Psoas muscle (tissue), 7 donors: ENCODE measurements at regions not wholly inside any gene's neighbourhood (a gene's known extent, or its start where the extent isn't known, plus 50 kb on each side); places are given as distances from the start of the nearest gene placed in this dataset.

ENCODE experiments used
- ATAC-seq, 4 donors: fragments of 200-7000 bp; cut with Tn5 transposase; one replicate each; pipeline ENCODE4 v1.9.1; 2020; ENCODE audit warnings: moderate library complexity in 3 of 4, mild to moderate bottlenecking in 2 of 4
- DNase-seq, 2 donors: peaks; one replicate each; pipeline ENCODE4 v3.0.0-alpha.2; 2020
- H3K27ac ChIP-seq: fragments of 200-600 bp; one replicate; pipeline ENCODE4 v1.8.0; 2022
- H3K27me3 ChIP-seq, 3 donors: fragments of 200-600 bp in 1 of 3; one replicate each; pipeline versions ENCODE4 v1.6.1 to v1.8.0; 2013 to 2022; ENCODE audit warnings: low read length in 2 of 3, mild to moderate bottlenecking in 2 of 3, moderate library complexity in 1 of 3; ENCODE audit not compliant: insufficient read depth in 3 of 3
- H3K36me3 ChIP-seq, 2 donors: fragments of 200-600 bp in 1 of 2; one replicate each; pipeline versions ENCODE4 v1.6.1 to v1.8.0; 2013 to 2022; ENCODE audit warnings: low read depth in 1 of 2, mild to moderate bottlenecking in 1 of 2, moderate library complexity in 1 of 2; ENCODE audit not compliant: insufficient read depth in 1 of 2
- H3K4me1 ChIP-seq: fragments of 200-600 bp; one replicate; pipeline ENCODE4 v1.8.0; 2022
- H3K4me3 ChIP-seq: fragments of 200-600 bp; one replicate; pipeline ENCODE4 v1.8.0; 2022; ENCODE audit warnings: mild to moderate bottlenecking
- H3K9me3 ChIP-seq: fragments of 200-600 bp; one replicate; pipeline ENCODE4 v1.8.0; 2022
- CTCF ChIP-seq: fragments of 200-600 bp; IDR thresholded peaks from one replicate; pipeline ENCODE4 v1.8.0; 2022; ENCODE audit warnings: antibody characterized with exemption
- WGBS, 3 donors: extraction: QIAGEN DNeasy Blood & Tissue Kit; methylation state at CpG; one replicate each; pipeline versions ENCODE4 v1.1.6 to v1.1.7; 2013; 5-methylcytosine and 5-hydroxymethylcytosine counted together
- intact Hi-C, 2 donors: fragments of 100-400 bp; cut with DNase I; formaldehyde crosslinking; loops; one replicate each; pipeline versions ENCODE4 v1.11.0 to v1.14.2; 2022
- donor health status: healthy with polysubstance abuse.
- donor health status: DM: no; HTN: no; CAD: no; lungs with moderate emphysema.
- donor health status: Bipolar disorder and iron deficiency.
- donor health status: healthy.
- donor health status: DM: yes; HTN: yes; CAD: no.
- donor health status: DM: no; HTN: no; CAD: no.
- donor health status: DM: yes; HTN: yes; CAD: no.

- Histone ChIP-seq H3K9me3 (no peaks in the 10 kb centered on the region), H3K27me3 (peaks cover 0 to 10% (median 0%) of the 10 kb centered on the region in 3 donors), H3K4me1 (no peaks in the 10 kb centered on the region), H3K4me3 (no peak overlapping the region), H3K27ac (no peak overlapping the region), H3K36me3 (no peaks in the 10 kb centered on the region)
- no peak for TF ChIP-seq CTCF
- intact Hi-C loops, result no loop called here
- WGBS, 3 donors, result 87 to 95% (median 94%) methylated on average over 5 of the region's 5 CpGs
- ATAC-seq, result no peak
- DNase-seq, result no peak
Measured at GRCh38 chr1:47550929-47551328, 113.1 kb downstream of the FOXD2 start.

DNA sequence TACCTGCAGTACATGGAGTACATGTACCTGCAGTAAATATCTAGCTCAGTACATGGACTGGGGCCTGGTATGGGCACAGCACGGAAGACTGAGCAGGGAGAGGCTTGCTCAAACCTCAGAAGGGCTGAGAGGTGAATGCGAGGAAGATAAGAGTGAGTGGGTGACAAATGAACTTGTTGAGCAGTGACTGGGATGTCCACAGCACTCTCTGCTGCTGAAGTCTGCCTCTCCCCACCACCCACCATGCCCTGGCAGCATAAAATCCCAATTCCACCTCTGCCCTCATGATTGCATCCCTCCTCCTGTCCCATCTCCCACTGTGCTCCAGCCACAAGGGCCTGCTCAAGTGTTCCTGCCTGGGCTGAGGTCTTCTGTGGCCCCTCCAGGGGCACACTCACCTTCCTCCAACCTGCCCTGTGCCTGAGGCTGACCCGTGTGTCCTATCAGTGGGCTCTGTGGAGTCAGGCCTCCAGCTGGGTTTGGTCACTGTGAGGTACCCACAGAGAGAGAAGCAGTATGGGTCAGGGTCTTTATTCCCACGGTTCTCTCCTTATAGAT lies 114.2 kb downstream of the FOXD2 start:
- DNase-seq (no peak), ATAC-seq (no peak)
- Histone ChIP-seq H3K9me3 (no peaks in the 10 kb centered on the region), H3K36me3 (no peaks in the 10 kb centered on the region), H3K27ac (no peak overlapping the region), H3K4me3 (no peak overlapping the region), H3K27me3 (peaks cover 0 to 13% (median 2%) of the 10 kb centered on the region in 3 donors), H3K4me1 (no peaks in the 10 kb centered on the region)
- no peak for TF ChIP-seq CTCF
- intact Hi-C loops, result no loop called here
- 81 to 82% (median 82%) methylated on average over 4 of the region's 4 CpGs for WGBS, 3 donors

DNA sequence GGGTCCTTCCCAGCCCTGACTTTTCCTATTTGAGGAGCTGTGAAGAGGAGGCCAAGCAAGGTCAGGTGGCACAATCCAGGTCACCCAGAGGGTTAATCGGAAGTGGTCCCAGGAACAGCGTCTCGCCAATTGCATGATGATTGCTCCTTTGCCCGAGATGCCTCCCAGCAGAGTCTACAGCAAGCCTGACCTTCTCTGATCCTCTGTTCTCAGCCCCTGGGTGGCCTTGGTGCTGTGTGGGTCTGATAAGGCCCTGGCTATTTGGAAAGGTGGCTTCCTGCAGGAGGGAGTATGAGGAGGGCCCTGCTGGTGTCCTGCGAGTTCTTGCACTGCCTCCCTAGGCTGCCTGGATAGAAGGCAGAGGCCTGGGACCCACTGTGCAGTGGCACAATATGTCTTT lies 116.2 kb downstream of the FOXD2 start:
- no peak for DNase-seq
- 77 to 87% (median 81%) methylated on average over 5 of the region's 5 CpGs for WGBS, 3 donors
- no peak for TF ChIP-seq CTCF
- peaks cover 0 to 18% (median 2%) of the 10 kb centered on the region in 3 donors for H3K27me3 ChIP-seq
- H3K4me1 ChIP-seq, result no peaks in the 10 kb centered on the region
- no peaks in the 10 kb centered on the region for H3K36me3 ChIP-seq
- ATAC-seq, result no peak
- intact Hi-C loops, result no loop called here
- no peaks in the 10 kb centered on the region for H3K9me3 ChIP-seq
- H3K27ac ChIP-seq, result no peak overlapping the region
- no peak overlapping the region for H3K4me3 ChIP-seq

DNA sequence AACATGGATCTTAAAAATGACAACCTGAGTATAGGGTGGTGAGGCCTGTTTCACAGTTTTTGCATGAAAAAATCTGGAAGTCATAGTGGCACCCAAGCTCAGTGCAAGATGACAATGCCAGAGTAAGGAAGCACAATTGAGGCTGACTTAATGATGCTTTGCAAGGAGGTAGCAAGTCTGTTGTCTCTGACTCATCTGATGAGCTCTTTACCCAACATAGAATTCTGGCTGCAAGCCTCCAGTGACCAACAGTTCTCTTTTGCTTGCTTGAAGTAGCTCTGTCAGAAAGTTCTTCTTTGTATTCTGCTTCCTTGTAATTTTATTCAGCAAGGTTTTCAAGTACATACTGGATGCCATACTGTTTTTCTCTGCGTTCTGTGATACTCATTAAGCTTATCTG lies 117.1 kb downstream of the FOXD2 start:
- no peak overlapping the region for H3K27ac ChIP-seq
- no peak for DNase-seq
- intact Hi-C loops, result no loop called here
- no peaks in the 10 kb centered on the region for H3K9me3 ChIP-seq
- TF ChIP-seq CTCF, result no peak
- H3K27me3 ChIP-seq, result peaks cover 0 to 18% (median 2%) of the 10 kb centered on the region in 3 donors
- 87 to 95% (median 90%) methylated on average over 1 of the region's 1 CpG for WGBS, 3 donors
- H3K4me1 ChIP-seq, result no peaks in the 10 kb centered on the region
- H3K4me3 ChIP-seq, result no peak overlapping the region
- H3K36me3 ChIP-seq, result no peaks in the 10 kb centered on the region
- no peak for ATAC-seq

DNA sequence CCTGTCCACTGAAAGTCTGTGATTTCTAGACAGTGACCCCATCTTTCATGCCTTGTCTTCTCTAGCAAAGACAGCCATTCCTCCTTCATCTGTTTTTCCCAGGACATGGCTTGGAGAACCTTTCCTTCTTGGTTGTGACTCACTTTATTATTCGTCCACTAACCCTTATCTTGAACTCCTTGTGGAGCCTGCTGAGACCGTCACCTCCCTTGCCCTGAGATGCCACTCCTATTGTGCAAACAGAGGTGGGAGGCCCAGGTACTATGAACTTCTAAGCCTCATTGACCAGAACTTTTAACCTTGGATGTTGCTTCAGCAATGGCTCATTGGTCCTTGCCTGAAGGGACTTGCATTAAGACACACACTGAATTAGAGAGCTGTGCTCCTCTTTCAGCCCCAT lies 117.5 kb downstream of the FOXD2 start:
- peaks cover 0 to 18% (median 2%) of the 10 kb centered on the region in 3 donors for H3K27me3 ChIP-seq
- no peak for TF ChIP-seq CTCF
- intact Hi-C loops, result no loop called here

More for the DNA sequence above, 117.5 kb downstream of the FOXD2 start:
- DNase-seq, result no peak
- Histone ChIP-seq H3K4me3 (no peak overlapping the region), H3K36me3 (no peaks in the 10 kb centered on the region), H3K9me3 (no peaks in the 10 kb centered on the region), H3K27ac (no peak overlapping the region), H3K4me1 (no peaks in the 10 kb centered on the region)
- 90 to 95% (median 94%) methylated on average over 2 of the region's 2 CpGs for WGBS, 3 donors
- ATAC-seq, result no peak
